ENCODE measurements at regions not wholly inside any gene's neighbourhood (a gene's known extent, or its start where the extent isn't known, plus 50 kb on each side); places are given as distances from the start of the nearest gene placed in this dataset.

GRCh38 chr4:83722730-83723269 lies 186.9 kb downstream of the GPAT3 start:
- Histone ChIP-seq H3K27me3 (ENCODE audit: insufficient read depth) (no peaks in the 10 kb centered on the region), H3K79me2 (replicated peaks; ENCODE audit: insufficient read depth) (no peaks in the 10 kb centered on the region), H3K36me3 (ENCODE audit: insufficient read depth) (no peaks in the 10 kb centered on the region), H3K27ac (ENCODE audit: low read depth) (no peak overlapping the region), H3K4me3 (no peak overlapping the region), H3K4me1 (ENCODE audit: insufficient read depth) (no peaks in the 10 kb centered on the region), H4K20me1 (replicated peaks; ENCODE audit: insufficient read depth) (no peaks in the 10 kb centered on the region), H3K9me2 (ENCODE audit: insufficient read depth) (no peaks in the 10 kb centered on the region), H3F3A (replicated peaks; ENCODE audit: low read depth) (no peaks in the 10 kb centered on the region), H2AFZ (no peak overlapping the region), H3K4me2 (no peak overlapping the region)
- no peaks in the 10 kb centered on the region for H3K36me3 Mint-ChIP-seq (ENCODE audit: low read depth)
- ATAC-seq (no peak), DNase-seq (ENCODE audit: low spot score) (no peak)
- peaks cover 10% of the 10 kb centered on the region; the same call in 2 of the 3 replicates for H3K4me1 Mint-ChIP-seq
- H3K27ac Mint-ChIP-seq, result no peak overlapping the region
- no peaks in the 10 kb centered on the region for H3K27me3 Mint-ChIP-seq (ENCODE audit: insufficient read depth, low read depth, poor library complexity)
- H3K9me3 Mint-ChIP-seq, result no peaks in the 10 kb centered on the region
- no peak overlapping the region for H3K4me3 Mint-ChIP-seq
- TF ChIP-seq JUNB (IDR thresholded peaks at IDR 0.05; ENCODE audit: unreplicated experiment) (no peak), CTCF (conservative IDR thresholded peaks at IDR 0.05; ENCODE audit: low read depth in 2 of 2) (no peak), ZNF114 (CRISPR knock-in tag; IDR thresholded peaks at IDR 0.05) (no peak), STAT1 (IDR thresholded peaks at IDR 0.05; ENCODE audit: unreplicated experiment) (no peak), NANOG (IDR thresholded peaks at IDR 0.05; ENCODE audit: borderline replicate concordance) (no peak), ZNF462 (CRISPR knock-in tag; IDR thresholded peaks at IDR 0.05) (no peak), POLR2AphosphoS5 (IDR thresholded peaks at IDR 0.05; ENCODE audit: low read depth) (no peak)

Measured in GM23338 (cell line).